HG03571 (cell line): ENCODE measurements at regions not wholly inside any gene's neighbourhood (a gene's known extent, or its start where the extent isn't known, plus 50 kb on each side); places are given as distances from the start of the nearest gene placed in this dataset.

Source experiments
- ATAC-seq: cut with Tn5 transposase; IDR thresholded peaks from one replicate; pipeline ENCODE4 v1.9.1; 2021; ENCODE audit not compliant: unreplicated experiment

DNA sequence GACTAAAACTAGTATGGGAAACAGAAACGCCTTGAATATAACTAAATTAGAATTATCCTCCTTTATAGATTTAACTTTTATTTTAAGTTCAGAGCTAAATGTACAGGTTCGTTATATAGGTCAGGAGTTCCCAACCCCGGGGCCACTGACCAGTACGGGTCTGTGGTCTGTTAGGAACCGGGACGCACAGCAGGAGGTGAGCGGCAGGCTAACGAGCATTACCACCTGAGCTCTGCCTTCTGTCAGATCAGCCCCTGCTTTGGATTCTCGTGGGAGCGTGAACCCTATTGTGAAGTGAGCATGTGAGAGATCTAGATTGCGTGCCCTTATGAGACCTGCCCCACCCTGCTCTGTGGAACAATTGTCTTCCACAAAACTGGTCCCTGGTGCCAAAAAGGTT is 51.0 kb downstream of the FAT4 start:
- ATAC-seq, result no peak

DNA sequence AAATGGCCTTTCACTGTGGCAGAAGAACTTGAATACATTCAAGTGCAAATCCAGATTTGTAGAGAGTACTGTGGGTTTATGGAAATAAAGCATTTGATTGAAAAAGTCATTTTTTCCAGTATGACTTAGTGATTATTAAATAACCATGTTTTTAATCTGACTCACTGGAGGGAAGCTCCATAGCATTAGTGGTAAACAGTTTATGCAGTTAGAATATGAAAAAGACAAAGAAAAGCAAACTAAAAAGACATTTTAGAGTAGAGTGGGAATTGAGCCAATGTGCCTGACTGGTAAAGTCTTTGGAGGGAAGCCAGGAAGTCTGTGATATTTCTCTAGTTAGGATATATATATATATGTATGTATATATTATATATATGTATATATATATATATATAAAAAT is 53.4 kb downstream of the FAT4 start:
- ATAC-seq, result no peak

DNA sequence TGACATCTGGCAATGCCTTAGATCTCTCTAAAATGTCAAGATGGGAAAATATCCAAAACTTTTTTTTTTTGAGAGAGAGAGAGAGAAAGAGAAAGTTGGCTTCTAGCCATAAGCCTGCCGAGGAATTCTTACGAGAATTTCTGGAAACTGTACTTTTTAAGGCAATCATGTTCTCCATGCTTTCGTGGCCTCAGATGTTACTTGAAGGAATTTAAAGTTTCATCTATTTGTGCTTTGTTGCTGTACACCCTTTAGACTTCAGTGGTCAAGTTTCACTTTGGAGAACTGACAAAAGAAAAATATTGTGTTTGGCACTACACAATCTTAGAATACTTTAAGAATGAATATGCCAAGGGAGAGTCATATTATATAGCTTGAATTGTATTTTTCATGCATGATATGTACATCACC is 53.9 kb downstream of the FAT4 start:
- ATAC-seq, result no peak

DNA sequence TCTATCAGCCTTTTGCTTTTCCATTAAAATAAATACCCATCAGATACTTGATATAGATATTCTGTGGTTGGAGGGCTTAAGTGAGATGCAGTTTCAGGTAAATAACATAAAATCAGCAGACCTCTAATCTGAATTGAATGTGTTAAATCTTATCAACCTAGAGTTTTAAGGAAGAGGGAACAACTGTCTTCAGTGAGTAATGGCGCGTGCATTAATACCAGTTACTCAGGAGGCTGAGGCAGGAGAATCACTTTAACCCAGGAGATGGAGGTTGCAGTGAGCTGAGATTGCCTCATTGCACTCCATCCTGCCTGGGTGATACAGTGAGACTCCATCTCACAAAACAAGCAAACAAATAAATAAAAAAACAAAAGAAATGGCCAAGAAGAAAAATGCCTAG is 54.3 kb downstream of the FAT4 start:
- ATAC-seq, result no peak

DNA sequence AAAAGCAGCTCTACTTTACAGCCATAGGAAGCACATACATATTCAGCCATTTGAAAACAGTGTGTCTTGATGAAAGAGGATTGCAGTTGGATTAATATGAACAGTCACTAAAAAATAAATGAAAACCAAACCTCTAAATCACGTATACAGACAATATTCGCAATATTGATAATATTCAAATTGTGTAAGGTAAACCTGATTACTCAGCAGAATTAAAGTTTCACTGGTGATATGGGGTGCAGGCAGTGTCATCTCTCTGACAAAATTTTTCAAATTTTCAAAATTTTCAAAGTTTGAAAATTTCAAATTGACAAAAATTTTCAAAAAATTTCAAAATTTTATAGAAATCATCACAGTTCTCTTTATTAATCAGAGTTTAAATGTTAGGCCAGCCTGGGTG is 55.7 kb downstream of the FAT4 start:
- no peak for ATAC-seq

DNA sequence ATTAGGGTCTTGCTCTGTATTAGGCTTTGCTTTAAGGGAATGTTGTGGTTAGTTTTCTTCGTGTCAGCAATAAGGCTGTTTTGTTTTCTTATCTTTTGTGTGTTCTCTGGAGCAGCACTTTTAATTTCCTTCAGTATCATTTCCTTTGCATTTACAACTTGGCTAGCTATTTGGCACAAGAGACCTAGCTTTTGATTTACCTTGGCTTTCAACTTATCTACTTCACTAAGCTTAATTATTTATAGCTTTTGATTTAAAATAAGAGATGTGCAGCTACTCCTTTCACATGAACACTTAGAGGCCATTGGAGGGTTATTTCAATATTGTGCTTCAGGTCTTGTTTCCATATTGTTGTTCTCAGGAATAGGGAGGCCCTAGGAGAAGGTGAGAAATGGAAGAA is 68.2 kb downstream of the FAT4 start:
- ATAC-seq, result no peak

DNA sequence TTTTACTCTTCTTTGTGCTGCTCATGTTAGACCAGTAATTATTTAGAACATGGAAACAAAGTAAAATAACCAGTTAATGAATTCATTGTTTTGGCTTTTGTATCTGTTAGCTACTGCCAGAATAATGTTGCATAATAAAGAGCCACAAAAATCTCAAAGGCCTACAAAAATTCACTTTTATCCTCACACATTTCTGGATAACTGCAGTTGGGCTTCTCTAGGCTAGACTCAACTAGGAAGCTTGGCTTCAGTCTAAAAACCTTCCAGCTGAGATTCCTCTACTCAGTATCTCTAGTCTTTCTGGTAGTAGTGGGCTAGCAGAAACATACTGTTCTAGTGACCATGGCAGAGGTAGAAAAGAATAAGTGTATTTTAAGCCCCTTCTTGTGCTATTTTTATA is 73.0 kb downstream of the FAT4 start:
- ATAC-seq, result no peak

DNA sequence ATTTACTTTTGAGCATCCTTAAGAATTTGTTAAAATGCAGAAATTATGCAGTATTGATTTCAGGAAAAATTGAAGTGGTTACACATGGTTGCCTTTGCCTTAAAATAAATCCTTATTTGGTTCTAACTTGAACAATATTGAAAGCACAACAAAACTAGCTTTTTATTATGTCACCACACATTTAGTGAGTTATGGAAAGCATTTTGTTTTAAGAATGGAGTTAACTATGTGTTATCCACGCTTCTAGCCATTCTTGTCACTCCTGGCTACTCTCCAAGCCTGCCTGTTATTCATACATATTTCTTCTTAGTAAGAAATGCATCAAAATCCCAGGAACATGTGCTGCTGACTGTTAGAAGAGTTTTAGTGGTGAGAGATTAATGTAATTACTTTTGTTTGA is 73.9 kb downstream of the FAT4 start:
- no peak for ATAC-seq

DNA sequence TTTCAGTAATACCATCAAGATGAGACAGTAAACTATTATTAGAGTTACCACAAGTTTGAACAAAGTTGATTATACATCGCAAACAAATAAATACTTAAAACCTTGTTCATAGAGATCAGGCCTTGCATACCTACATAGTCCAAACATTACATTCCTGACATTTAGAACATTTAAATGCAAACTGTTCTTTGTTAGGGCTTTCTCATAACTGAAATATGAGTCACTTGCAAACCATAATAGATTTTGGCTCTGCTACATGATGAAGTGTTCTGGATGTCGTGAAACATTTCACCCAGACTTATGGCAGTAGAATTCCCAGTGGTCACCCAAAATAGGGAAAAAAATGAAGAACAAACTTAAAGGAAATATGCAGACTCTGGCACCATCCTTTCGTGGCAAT is 75.0 kb downstream of the FAT4 start:
- ATAC-seq, result no peak

DNA sequence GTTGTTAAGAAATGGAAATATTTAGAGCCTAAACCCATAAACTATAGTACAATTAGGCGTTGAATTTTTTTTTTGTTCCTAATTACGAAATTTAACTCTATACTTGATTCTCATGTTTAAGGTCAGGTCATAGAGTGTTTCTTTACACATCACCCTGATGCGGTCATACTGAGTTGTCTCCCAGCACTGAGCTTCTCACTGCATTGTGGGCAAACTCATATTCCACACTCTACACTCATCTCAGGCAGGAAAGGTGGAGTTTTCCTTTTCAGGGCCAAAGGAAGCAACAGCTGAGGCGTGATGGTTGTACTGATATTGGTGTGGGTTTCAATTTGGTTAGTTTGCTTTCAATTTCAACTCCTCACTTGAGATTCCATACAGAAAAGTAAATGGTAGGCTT is 75.4 kb downstream of the FAT4 start:
- ATAC-seq, result no peak

DNA sequence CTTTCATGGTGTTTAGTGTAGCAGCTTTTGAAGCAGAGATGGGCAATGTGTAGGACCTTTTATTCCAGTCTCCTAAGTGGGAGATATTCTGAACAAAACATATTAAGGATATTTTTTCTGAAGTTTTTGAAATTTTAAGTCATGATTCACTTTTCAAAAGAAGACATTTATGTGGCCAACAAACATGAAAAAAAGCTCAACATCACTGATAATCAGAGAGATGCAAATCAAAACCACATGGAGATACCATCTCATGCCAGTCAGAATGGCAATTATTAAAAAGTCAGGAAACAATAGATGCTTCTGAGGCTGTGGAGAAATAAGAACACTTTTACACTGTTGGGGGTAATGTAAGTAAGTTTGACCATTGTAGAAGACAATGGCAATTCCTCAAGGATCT is 76.0 kb downstream of the FAT4 start:
- ATAC-seq, result no peak

DNA sequence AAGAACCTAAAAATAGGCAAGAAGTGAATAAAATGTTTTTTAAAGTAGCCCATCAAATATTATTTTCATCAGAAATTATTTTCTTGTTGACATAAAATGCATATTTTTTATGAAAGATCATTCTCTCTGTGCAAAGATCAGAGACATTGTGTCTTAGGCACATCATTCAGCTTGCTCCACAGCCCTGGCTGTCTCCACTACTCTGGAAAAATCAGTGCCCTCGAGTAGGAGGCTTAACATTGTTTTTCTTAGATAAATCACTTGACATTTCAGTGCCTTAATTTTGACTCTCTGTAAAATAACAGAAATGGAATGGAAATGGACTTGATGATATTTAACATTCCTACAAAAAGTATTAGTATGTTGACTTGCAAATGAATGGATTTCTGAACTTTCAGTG is 77.9 kb downstream of the FAT4 start:
- ATAC-seq, result no peak

DNA sequence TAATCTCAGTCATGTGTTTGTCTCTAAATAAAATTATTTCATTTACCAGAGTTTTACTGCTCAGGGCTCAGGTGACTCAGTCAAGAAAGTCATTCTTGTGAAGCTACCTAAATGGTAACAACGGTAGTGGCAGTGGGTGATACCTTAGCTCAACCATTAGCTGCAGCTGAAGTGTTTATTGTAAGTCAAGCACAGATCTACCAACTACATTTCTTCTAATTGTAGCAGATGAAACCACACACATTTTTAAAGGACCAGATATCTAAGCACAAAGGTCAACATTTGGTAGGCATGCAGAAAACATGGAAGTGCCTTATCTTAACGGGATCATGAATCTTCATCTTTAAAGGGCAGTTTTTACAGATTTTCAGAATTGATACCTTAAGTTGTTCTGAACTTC is 79.1 kb downstream of the FAT4 start:
- ATAC-seq, result no peak

DNA sequence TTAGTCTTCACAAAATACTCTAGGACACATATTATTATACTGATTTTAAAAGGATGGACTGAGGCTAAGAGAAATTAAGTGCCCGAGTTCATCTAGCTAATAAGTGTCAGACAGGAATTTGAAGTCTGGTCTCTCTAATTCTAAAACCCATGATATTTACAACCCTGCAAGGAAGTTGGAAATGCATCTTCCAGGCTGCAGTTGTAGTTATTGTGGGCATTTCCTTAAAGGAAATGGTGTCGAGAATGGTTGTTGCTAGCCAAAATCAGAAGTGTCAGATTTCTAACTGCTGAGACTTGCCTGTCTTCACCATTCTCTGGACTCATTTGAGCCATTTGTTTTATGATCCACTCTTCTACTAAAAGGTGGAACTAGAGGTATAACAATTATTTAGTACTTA is 82.5 kb downstream of the FAT4 start:
- no peak for ATAC-seq

DNA sequence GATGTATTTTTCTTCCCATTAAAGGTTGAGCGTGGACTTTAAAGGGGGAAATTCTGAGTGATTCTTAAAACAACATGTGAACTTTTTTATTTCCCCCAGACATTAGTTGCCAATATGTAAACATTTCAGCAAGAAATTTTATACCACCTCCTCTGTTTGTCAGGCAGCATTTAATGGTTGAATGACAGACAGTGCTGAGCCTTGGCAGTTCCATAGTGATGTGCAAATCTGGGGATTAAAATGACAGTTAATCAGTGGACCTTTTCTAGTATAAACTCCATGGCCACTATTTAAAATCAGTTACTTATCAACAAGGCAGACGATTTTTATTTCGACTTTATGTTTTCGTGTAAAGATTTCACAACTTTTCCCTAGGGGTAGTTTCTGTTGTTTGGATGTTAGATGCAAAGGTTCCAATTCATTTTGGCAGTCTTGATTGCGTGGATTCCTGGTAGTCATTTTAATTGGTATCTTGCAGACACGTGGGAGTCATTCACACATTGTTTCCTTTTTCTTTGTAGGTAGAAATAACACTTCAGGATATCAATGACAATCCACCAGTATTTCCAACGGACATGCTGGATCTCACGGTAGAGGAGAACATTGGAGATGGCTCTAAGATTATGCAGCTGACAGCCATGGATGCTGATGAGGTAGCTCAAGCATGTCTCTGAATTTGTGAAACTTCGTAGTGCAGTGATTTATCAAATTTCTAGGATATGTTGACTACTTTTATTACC is 83.7 kb downstream of the FAT4 start:
- ATAC-seq, result no peak

DNA sequence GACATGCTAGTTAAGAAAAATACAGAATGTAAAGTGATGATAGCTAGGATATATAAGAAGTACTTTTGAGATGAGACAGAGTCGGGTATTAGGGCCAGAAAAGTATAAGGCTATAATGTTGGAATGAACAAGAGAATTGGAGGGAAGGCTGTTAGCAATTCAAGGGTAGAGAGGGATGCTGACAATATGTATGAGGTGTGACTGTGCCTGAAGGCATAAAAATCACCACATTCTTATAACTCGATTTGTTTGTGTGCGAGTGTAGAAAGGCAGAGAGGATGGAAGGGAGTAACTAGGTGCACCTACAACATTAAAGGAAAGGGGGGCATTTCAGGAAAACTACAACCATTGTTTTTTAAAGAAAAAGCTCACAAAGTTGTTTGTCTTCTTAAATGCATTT is 86.0 kb downstream of the FAT4 start:
- no peak for ATAC-seq

DNA sequence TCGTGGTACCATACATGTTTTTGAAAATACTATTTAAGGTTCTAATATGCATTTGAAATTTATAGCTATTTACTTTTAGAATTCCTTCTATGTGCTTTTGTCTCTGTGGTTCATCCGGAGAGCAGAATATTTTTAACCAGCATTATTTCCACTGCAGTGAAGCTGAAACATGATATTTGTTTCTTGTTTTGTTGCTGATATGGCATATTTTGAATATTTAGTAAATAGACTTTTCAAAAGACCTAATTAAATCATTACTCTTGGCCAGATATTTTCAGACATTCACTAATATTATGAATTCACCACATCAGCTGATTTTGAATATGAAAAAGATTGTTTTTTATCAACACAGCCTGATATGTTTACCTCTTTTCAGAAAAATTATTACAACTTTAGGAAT is 87.0 kb downstream of the FAT4 start:
- no peak for ATAC-seq

DNA sequence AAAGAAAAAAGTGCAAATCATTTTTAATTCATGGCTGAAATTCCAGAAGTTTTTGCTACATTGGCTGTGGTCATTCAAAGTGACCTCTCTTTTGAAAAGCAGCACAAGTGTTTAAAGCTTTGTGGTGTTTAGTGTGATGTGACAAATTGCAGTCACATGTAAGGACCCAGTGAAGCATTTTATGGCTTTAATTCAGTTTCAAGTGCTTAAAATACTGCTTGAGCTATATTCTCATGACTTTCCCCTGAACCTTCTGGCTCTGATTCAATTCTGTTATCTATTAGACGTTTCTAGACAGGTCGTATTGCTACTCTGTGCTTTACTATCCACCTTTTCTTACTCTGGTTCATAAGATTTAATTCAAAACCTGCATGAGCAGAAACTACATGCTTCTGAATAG is 105.8 kb downstream of the FAT4 start:
- ATAC-seq, result no peak

DNA sequence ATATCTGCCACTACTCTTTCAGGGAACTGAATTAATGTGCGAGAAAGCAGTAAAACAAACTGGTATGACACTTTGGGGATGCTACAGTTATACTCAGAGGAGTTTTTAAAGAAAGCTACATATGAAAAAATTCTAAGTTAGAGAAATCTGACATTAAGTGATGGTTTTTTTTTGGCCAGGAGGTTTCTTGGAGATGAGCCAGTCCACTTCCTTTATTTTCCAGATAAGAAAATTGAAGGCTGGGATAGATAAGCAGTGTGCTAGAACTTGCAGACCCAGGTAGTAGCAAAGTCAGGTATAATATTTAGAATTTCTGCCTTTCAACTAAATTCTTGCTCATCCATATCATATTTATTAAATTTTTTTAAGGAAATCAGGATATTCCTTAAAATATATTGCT is 106.8 kb downstream of the FAT4 start:
- no peak for ATAC-seq

DNA sequence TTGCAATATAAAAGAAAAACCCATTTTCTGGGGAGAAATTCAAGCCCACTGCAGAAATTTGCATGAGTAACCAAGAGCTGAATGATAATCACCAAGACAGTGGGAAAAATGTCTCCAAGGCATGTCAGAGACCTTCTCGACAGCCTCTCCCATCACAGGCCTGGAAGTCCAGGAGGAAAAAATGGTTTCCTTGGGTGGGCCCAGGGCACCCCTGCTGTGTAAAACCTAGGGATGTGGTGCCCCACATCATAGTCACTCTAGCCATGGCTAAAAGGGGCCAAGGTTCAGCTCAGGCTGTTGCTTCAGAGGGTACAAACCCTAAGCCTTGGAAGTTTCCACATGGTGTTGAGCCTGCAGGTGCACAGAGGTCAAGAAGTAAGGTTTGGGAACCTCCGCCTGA is 108.4 kb downstream of the FAT4 start:
- ATAC-seq, result no peak

DNA sequence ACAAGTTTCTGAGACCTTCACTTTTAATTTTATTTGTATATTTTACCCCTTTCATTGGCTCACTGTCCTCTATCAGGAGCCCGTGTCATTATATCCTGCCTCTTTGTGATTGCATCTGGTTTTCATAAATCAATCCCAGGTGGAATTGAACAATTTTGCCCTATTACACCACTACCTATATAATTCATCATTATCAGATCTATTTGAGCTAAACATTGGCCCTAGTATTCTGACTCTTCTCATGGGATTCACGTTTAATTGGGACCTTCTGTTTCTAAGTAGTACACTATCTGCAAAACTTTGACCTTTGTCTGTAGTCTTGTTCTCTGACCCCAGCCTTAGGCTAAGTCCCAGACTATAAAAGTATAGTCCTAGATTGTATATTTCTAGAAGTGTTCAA is 114.1 kb downstream of the FAT4 start:
- ATAC-seq, result no peak

DNA sequence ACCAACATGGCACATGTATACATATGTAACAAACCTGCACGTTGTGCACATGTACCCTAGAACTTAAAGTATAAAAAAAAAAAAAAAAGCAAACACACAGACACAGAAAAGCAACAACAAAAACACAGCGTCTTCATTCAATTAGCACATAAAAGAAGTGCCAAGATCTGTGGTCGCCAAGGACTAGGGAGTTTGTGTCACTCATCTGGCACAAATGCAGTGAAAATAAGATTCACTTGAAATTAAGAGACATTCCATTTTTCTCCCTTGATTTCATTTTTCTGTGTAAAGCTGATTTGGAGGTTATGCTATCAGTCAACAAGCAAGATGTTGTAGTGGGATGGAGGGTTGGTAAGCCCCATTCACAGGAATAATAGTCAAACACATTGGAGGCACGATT is 115.3 kb downstream of the FAT4 start:
- ATAC-seq, result no peak

DNA sequence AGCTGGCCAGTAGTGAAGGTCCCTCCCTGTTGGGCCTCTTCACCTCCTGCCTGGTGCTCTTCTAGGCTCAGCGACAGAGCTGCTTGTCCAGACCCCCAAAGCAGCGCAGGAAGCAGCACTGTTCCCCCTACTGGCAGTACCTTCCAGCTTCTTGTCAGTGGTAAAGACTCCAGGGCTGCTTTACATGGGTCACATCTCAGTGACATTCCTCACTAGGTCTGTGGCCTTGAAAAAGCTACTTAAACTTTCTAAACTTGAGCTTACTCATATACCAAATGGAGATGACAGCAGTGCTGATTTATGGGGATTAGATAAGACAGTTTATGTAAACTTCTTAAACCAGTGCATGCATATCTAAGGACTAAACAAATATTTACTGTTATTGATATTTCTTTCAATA is 117.3 kb downstream of the FAT4 start:
- no peak for ATAC-seq

DNA sequence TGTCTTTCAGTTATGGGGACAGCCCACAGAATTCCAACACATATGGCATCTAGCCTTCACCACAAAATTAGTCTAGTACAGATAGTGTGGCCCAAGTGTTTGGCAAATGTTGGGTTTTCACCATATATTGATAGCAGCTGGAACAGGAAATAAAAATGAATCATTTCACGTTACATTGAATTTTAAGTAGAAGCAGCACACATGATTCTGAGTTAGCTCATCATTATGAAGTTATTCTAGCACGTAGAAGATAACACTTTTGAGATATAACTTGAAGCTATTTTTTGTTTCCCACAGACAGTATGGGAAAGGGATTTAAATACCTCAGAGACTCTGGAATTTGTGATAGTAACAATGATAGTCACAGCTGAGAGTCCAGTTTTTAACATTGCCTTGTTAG is 118.7 kb downstream of the FAT4 start:
- ATAC-seq, result no peak
